ENCODE measurements at regions not wholly inside any gene's neighbourhood (a gene's known extent, or its start where the extent isn't known, plus 50 kb on each side); places are given as distances from the start of the nearest gene placed in this dataset.
"Not testable (repeated sequence)": the region's sequence is repeated elsewhere in the genome, so short reads cannot be mapped to it uniquely, and the experiment has no call there.

DNA sequence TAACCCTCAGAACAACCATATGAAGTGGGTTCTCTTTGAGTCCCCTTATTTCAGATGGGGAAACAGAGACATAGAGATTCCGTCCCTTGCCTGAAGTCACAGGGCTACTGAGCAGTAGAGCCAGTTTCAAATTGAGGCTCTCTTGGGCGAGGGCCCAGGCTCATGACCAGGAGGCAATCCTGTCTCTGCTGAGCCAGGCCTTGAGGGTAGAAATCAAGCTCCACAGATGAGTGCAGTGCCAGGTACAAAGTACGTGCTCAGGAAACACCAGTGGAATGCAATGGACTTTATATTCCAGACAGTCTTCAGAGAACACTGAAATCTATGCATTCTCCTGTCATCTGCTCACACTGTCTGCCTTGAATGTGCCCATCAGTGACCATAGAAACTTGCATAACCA, 291.7 kb upstream of the MAF start:
- H3K36me3 ChIP-seq (ENCODE audit: insufficient read depth, low read length), result no peaks in the 10 kb centered on the region
- H3K27me3 ChIP-seq (ENCODE audit: control insufficient read depth, insufficient read depth, low read length), result peaks cover 3% of the 10 kb centered on the region
- H3K9ac ChIP-seq (ENCODE audit: low read depth, low read length), result no peak overlapping the region
- no peak overlapping the region for H3K4me2 ChIP-seq (ENCODE audit: low read length)
- H3K9me3 ChIP-seq (replicated peaks; ENCODE audit: low read length), result no peaks in the 10 kb centered on the region
- H3K4me3 ChIP-seq (ENCODE audit: low read length), result no peak overlapping the region
- H3K4me1 ChIP-seq (ENCODE audit: control insufficient read depth, insufficient read depth, low read length), result no peaks in the 10 kb centered on the region

DNA sequence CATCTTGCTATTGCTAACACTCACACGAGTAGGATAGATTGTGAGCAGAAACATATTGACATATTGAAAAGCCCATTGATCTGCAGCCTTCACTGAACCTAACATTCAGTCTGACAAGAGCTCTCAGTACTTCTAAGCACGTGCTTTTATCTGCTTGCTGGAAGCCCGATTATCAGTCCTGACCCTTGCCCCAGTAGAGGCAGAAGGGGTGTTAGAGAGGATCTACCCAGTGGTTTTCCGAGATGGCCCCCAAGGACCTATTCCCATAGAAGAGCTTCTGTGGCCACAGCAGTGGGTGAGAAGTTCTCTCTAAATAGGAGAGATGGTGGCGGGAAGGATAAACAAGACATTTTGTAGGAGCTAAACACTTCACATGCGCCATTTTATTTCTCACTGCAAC, 290.9 kb upstream of the MAF start:
- no peaks in the 10 kb centered on the region for H3K36me3 ChIP-seq (ENCODE audit: insufficient read depth, low read length)
- H3K27me3 ChIP-seq (ENCODE audit: control insufficient read depth, insufficient read depth, low read length), result peaks cover 3% of the 10 kb centered on the region
- H3K4me3 ChIP-seq (ENCODE audit: low read length), result no peak overlapping the region
- no peak overlapping the region for H3K4me2 ChIP-seq (ENCODE audit: low read length)
- H3K9ac ChIP-seq (ENCODE audit: low read depth, low read length), result no peak overlapping the region
- H3K4me1 ChIP-seq (ENCODE audit: control insufficient read depth, insufficient read depth, low read length), result no peaks in the 10 kb centered on the region
- H3K9me3 ChIP-seq (replicated peaks; ENCODE audit: low read length), result no peaks in the 10 kb centered on the region

DNA sequence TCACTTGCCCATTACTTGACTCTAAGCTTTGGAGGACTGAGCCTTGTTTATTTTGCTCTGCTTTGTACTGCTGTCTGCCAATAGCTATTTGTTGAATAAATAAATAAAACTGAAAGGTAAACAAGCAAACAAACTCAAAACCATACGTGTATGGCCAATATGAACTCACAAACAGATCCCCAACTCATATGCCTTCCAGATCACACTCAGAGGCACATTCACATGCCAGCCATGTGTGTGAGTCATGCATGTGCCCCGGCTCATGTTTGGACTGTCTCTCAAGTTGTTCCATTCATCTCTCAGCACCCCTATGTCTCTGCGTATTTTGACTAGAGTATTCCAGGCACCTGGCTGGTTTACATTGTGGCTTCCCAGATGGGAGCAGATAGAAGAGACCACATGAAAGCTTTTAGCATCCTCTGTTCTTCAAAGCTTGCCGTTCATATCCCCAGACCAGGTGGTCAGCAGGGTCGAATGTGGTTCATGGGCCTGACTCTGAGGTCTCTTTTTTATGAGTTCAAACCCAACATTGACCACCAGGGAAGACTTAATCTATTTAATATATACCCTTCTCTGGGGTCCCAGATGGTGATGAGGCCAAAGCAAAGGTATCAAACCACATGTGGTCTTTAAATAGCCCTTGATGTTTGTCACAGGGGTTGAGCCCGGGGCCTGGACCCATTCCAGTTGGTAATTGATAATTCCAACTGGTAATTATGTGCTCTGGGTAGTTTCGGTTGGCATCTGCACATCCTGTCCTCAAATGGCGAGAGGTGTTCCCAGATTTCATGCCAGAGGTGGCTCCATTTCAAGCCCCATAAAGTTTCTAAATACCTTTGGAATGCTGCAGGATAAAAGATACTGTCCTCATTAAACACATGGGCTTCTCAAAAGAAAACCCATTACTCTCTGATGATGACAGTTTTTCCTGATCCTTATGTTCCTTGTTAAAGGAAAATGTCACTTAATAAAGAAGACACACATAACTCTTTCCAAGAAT, 287.3 kb upstream of the MAF start:
- H3K4me2 ChIP-seq (ENCODE audit: low read length), result no peak overlapping the region
- no peaks in the 10 kb centered on the region for H3K4me1 ChIP-seq (ENCODE audit: control insufficient read depth, insufficient read depth, low read length)
- H3K4me3 ChIP-seq (ENCODE audit: low read length), result no peak overlapping the region
- peaks cover 2% of the 10 kb centered on the region for H3K27me3 ChIP-seq (ENCODE audit: control insufficient read depth, insufficient read depth, low read length)
- H3K9me3 ChIP-seq (replicated peaks; ENCODE audit: low read length), result no peaks in the 10 kb centered on the region
- no peak overlapping the region for H3K9ac ChIP-seq (ENCODE audit: low read depth, low read length)
- H3K36me3 ChIP-seq (ENCODE audit: insufficient read depth, low read length), result no peaks in the 10 kb centered on the region

GRCh38 chr16:79885320-79885719, 284.8 kb upstream of the MAF start:
- no peaks in the 10 kb centered on the region for H3K9me3 ChIP-seq (replicated peaks; ENCODE audit: low read length)
- no peak overlapping the region for H3K4me3 ChIP-seq (ENCODE audit: low read length)
- no peaks in the 10 kb centered on the region for H3K4me1 ChIP-seq (ENCODE audit: control insufficient read depth, insufficient read depth, low read length)
- H3K9ac ChIP-seq (ENCODE audit: low read depth, low read length), result no peak overlapping the region
- H3K4me2 ChIP-seq (ENCODE audit: low read length), result no peak overlapping the region
- no peaks in the 10 kb centered on the region for H3K27me3 ChIP-seq (ENCODE audit: control insufficient read depth, insufficient read depth, low read length)
- H3K36me3 ChIP-seq (ENCODE audit: insufficient read depth, low read length), result no peaks in the 10 kb centered on the region

DNA sequence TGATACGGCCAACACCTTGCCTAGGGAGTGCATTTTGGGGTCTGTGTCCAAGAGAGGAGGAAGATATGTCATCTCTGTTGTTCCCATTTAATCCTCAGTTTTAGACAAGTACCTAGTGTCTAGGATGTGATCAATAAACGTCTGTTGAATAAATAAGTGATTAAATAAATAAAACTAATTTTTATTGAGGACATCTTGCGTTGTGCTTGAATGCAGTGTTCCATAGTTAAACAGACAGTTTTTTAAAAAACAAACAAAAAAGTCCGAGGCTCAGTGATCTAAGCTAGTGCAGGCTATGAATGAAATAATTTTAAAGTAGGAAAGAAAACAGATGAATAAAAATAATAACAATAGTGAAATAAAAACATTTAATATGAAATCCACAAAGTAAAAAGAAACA, 283.0 kb upstream of the MAF start:
- Histone ChIP-seq H3K4me2 (ENCODE audit: low read length) (no peak overlapping the region), H3K4me3 (ENCODE audit: low read length) (no peak overlapping the region)

GRCh38 chr16:79882340-79883005, 281.9 kb upstream of the MAF start:
- Histone ChIP-seq H3K4me3 (ENCODE audit: low read length) (no peak overlapping the region), H3K36me3 (ENCODE audit: insufficient read depth, low read length) (no peaks in the 10 kb centered on the region), H3K9me3 (replicated peaks; ENCODE audit: low read length) (no peaks in the 10 kb centered on the region), H3K4me1 (ENCODE audit: control insufficient read depth, insufficient read depth, low read length) (no peaks in the 10 kb centered on the region), H3K27me3 (ENCODE audit: control insufficient read depth, insufficient read depth, low read length) (no peaks in the 10 kb centered on the region), H3K9ac (ENCODE audit: low read depth, low read length) (no peak overlapping the region), H3K4me2 (ENCODE audit: low read length) (no peak overlapping the region)

More for the DNA sequence above, 283.0 kb upstream of the MAF start:
- Histone ChIP-seq H3K9me3 (replicated peaks; ENCODE audit: low read length) (no peaks in the 10 kb centered on the region), H3K9ac (ENCODE audit: low read depth, low read length) (no peak overlapping the region), H3K36me3 (ENCODE audit: insufficient read depth, low read length) (no peaks in the 10 kb centered on the region), H3K4me1 (ENCODE audit: control insufficient read depth, insufficient read depth, low read length) (no peaks in the 10 kb centered on the region), H3K27me3 (ENCODE audit: control insufficient read depth, insufficient read depth, low read length) (no peaks in the 10 kb centered on the region)

GRCh38 chr16:79881107-79881506, 280.6 kb upstream of the MAF start:
- not testable (repeated sequence) for H3K36me3 ChIP-seq (ENCODE audit: insufficient read depth, low read length); H3K9me3 ChIP-seq (replicated peaks; ENCODE audit: low read length); H3K4me2 ChIP-seq (ENCODE audit: low read length); H3K4me1 ChIP-seq (ENCODE audit: control insufficient read depth, insufficient read depth, low read length); H3K27me3 ChIP-seq (ENCODE audit: control insufficient read depth, insufficient read depth, low read length); H3K9ac ChIP-seq (ENCODE audit: low read depth, low read length); H3K4me3 ChIP-seq (ENCODE audit: low read length)

DNA sequence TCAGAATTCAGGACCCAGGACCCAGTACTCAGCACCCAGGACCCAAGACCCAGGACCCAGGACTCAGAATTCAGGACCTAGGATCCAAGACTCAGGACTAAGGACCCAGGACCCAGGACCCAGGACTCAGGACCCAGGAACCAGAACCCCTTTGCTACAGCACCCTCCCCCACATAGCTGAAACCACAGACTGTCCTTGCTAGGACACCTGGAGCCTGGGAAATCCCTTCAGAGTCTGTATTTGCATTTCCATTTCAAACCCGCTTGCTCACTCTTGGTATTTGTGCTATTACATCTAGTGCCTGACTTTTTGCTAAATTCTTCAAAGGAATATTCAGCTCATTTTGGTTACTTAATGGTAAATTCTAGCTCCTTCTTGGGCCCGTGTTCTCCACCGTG, 275.8 kb upstream of the MAF start:
- Histone ChIP-seq H3K4me2 (ENCODE audit: low read length) (no peak overlapping the region), H3K4me1 (ENCODE audit: control insufficient read depth, insufficient read depth, low read length) (no peaks in the 10 kb centered on the region), H3K9me3 (replicated peaks; ENCODE audit: low read length) (no peaks in the 10 kb centered on the region), H3K4me3 (ENCODE audit: low read length) (no peak overlapping the region), H3K36me3 (ENCODE audit: insufficient read depth, low read length) (no peaks in the 10 kb centered on the region), H3K9ac (ENCODE audit: low read depth, low read length) (no peak overlapping the region), H3K27me3 (ENCODE audit: control insufficient read depth, insufficient read depth, low read length) (peaks cover 4% of the 10 kb centered on the region)

GRCh38 chr16:79874391-79874790, 273.9 kb upstream of the MAF start:
- H3K36me3 ChIP-seq (ENCODE audit: insufficient read depth, low read length), result no peaks in the 10 kb centered on the region
- no peaks in the 10 kb centered on the region for H3K4me1 ChIP-seq (ENCODE audit: control insufficient read depth, insufficient read depth, low read length)

DNA sequence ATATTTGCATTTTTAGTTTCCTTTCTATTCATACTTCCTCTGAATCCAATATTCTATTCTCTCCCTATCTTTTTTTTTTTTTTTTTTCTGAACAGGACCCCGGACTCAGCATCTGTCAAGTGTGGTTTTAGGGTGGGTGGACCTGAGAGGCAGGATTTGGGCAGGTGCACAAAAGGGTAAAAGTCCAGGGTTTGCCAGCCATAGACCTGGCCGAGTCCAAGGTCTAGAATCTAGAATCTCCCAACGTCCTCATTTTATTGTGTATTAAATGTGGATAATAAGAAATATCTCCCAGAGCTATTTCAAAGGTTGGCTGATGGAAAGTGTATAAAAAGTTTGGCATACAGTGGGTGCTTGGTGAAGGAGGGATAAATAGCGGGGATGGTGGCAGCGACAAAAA, 273.3 kb upstream of the MAF start:
- Histone ChIP-seq H3K27me3 (ENCODE audit: control insufficient read depth, insufficient read depth, low read length) (peaks cover 4% of the 10 kb centered on the region), H3K9me3 (replicated peaks; ENCODE audit: low read length) (no peaks in the 10 kb centered on the region), H3K36me3 (ENCODE audit: insufficient read depth, low read length) (no peaks in the 10 kb centered on the region), H3K9ac (ENCODE audit: low read depth, low read length) (no peak overlapping the region), H3K4me1 (ENCODE audit: control insufficient read depth, insufficient read depth, low read length) (no peaks in the 10 kb centered on the region), H3K4me2 (ENCODE audit: low read length) (no peak overlapping the region), H3K4me3 (ENCODE audit: low read length) (no peak overlapping the region)

More at GRCh38 chr16:79874391-79874790, 273.9 kb upstream of the MAF start:
- Histone ChIP-seq H3K9me3 (replicated peaks; ENCODE audit: low read length) (no peaks in the 10 kb centered on the region), H3K27me3 (ENCODE audit: control insufficient read depth, insufficient read depth, low read length) (peaks cover 4% of the 10 kb centered on the region), H3K4me3 (ENCODE audit: low read length) (no peak overlapping the region), H3K4me2 (ENCODE audit: low read length) (no peak overlapping the region), H3K9ac (ENCODE audit: low read depth, low read length) (no peak overlapping the region)

DNA sequence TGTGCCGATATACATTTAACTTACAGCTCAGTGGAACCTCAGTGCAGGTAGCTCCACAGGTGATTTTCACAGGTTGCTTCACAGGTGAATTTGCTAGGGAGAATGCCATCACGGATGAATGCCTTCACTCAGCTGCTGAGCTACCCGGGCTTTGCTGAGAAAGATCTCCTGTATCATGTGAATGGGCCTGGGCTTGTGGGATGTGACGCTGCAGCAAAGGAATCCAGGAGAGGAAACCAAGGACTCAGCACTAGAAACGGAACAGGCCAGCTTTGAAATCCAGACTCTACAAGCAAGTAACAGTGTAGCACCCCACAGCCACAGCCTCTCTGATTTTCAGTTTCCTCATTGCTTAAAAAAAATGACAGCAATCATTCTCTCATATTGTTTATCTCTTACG, 271.4 kb upstream of the MAF start:
- no peaks in the 10 kb centered on the region for H3K27me3 ChIP-seq (ENCODE audit: control insufficient read depth, insufficient read depth, low read length)
- H3K4me1 ChIP-seq (ENCODE audit: control insufficient read depth, insufficient read depth, low read length), result no peaks in the 10 kb centered on the region
- no peaks in the 10 kb centered on the region for H3K9me3 ChIP-seq (replicated peaks; ENCODE audit: low read length)
- H3K9ac ChIP-seq (ENCODE audit: low read depth, low read length), result no peak overlapping the region
- no peaks in the 10 kb centered on the region for H3K36me3 ChIP-seq (ENCODE audit: insufficient read depth, low read length)
- no peak overlapping the region for H3K4me2 ChIP-seq (ENCODE audit: low read length)
- no peak overlapping the region for H3K4me3 ChIP-seq (ENCODE audit: low read length)
